ENCODE measurements at regions not wholly inside any gene's neighbourhood (a gene's known extent, or its start where the extent isn't known, plus 50 kb on each side); places are given as distances from the start of the nearest gene placed in this dataset.

DNA sequence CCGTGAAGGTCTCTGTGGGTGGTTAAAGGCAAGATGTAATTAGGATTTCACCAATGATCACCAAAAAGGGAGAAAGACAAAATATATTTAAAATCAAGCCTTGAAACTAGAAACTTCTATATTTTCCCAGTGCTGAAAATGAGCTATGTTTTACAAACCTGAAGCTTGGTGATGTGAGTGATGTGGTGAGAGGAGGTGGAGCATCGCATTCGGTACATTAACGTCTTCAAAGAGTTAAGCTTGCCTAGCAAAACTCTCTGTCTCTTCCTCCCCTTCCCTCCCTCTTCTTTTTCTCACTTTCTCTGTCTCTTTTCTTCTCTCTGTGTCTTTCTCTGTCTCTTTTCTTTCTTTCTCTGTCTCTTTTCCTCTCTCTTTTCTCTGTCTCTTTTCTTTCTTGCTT lies 347.3 kb upstream of the IRX2 start:
- TF ChIP-seq, protein P1, sequence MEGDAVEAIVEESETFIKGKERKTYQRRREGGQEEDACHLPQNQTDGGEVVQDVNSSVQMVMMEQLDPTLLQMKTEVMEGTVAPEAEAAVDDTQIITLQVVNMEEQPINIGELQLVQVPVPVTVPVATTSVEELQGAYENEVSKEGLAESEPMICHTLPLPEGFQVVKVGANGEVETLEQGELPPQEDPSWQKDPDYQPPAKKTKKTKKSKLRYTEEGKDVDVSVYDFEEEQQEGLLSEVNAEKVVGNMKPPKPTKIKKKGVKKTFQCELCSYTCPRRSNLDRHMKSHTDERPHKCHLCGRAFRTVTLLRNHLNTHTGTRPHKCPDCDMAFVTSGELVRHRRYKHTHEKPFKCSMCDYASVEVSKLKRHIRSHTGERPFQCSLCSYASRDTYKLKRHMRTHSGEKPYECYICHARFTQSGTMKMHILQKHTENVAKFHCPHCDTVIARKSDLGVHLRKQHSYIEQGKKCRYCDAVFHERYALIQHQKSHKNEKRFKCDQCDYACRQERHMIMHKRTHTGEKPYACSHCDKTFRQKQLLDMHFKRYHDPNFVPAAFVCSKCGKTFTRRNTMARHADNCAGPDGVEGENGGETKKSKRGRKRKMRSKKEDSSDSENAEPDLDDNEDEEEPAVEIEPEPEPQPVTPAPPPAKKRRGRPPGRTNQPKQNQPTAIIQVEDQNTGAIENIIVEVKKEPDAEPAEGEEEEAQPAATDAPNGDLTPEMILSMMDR (conservative IDR thresholded peaks at IDR 0.05; ENCODE audit: low read depth, low read length): no peak
- TF ChIP-seq EZH2phosphoT487 (IDR thresholded peaks at IDR 0.05; ENCODE audit: borderline replicate concordance, low read length): no peak
